Lung (tissue), 11 donors: ENCODE measurements at regions not wholly inside any gene's neighbourhood (a gene's known extent, or its start where the extent isn't known, plus 50 kb on each side); places are given as distances from the start of the nearest gene placed in this dataset.
A peak's percentile ranks its signal among the peaks of the same experiment; 100 is the strongest.

Experiments used
- ATAC-seq: fragments of 200-7000 bp; cut with Tn5 transposase; one replicate; pipeline ENCODE4 v1.9.1; 2020; ENCODE audit warnings: moderate number of reproducible peaks; ENCODE audit not compliant: insufficient read depth, low FRiP score
- DNase-seq, 3 donors: peaks; one replicate each; pipeline ENCODE4 v3.0.0-alpha.2; 2013 to 2017
- H3K27ac ChIP-seq, 2 donors: one replicate each; pipeline ENCODE4 v1.5.1; 2013; ENCODE audit warnings: mild to moderate bottlenecking in 2 of 2, moderate library complexity in 2 of 2, control low read depth in 1 of 2, inconsistent platforms in 1 of 2, low read depth in 1 of 2, low read length in 1 of 2
- H3K27me3 ChIP-seq, 3 donors: one replicate each; pipeline ENCODE4 v1.5.1; 2013; ENCODE audit warnings: low read length in 2 of 3; ENCODE audit not compliant: control insufficient read depth in 3 of 3, insufficient read depth in 3 of 3
- H3K36me3 ChIP-seq, 4 donors: one replicate each; pipeline ENCODE4 v1.5.1; 2013; ENCODE audit warnings: low read length in 4 of 4, mild to moderate bottlenecking in 1 of 4, moderate library complexity in 1 of 4; ENCODE audit not compliant: control insufficient read depth in 4 of 4, insufficient read depth in 4 of 4
- H3K4me1 ChIP-seq, 5 donors: one replicate each; pipeline ENCODE4 v1.5.1; 2013; ENCODE audit warnings: low read length in 5 of 5, mild to moderate bottlenecking in 2 of 5, moderate library complexity in 1 of 5; ENCODE audit not compliant: control insufficient read depth in 5 of 5, insufficient read depth in 5 of 5
- H3K4me3 ChIP-seq: one replicate; pipeline ENCODE4 v1.5.1; 2013; ENCODE audit warnings: mild to moderate bottlenecking, control low read depth, moderate library complexity
- H3K9ac ChIP-seq, 2 donors: one replicate each; pipeline ENCODE4 v1.5.1; 2013; ENCODE audit warnings: low read length in 2 of 2, control low read depth in 1 of 2; ENCODE audit not compliant: insufficient read depth in 1 of 2
- H3K9me3 ChIP-seq, 4 donors: one replicate each; pipeline ENCODE4 v1.5.1; 2013; ENCODE audit warnings: low read length in 3 of 4, mild to moderate bottlenecking in 1 of 4, moderate library complexity in 1 of 4; ENCODE audit not compliant: control insufficient read depth in 4 of 4, insufficient read depth in 3 of 4
- CTCF ChIP-seq: IDR thresholded peaks from 2 replicates; pipeline ENCODE4 v1.5.1; 2012; ENCODE audit warnings: mild to moderate bottlenecking; ENCODE audit errors: control extremely low read depth, extremely low read depth
- WGBS, 2 donors: extraction: QIAGEN DNeasy Blood & Tissue Kit; methylation state at CpG; one replicate each; pipeline ENCODE4 v1.1.7; 2013; 5-methylcytosine and 5-hydroxymethylcytosine counted together
- donor health status: control.
- donor health status: control.
- donor health status: Bipolar disorder and iron deficiency.
- donor health status: healthy.
- donor health status: DM: yes; HTN: yes; CAD: no.

GRCh38 chr20:57090590-57091560 lies 175.6 kb downstream of the BMP7 start:
- Histone ChIP-seq H3K27me3 (no peaks in the 10 kb centered on the region), H3K4me3 (no peak overlapping the region), H3K9me3 (peaks cover 0 to 4% (median 1%) of the 10 kb centered on the region in 4 donors), H3K27ac (no peak overlapping the region), H3K36me3 (no peaks in the 10 kb centered on the region), H3K9ac (no peak overlapping the region), H3K4me1 (no peaks in the 10 kb centered on the region)
- no peak for TF ChIP-seq CTCF
- 81 to 90% methylated on average over 23 to 25 of the region's 25 CpGs for WGBS, 2 donors
- DNase-seq (no peak), ATAC-seq (no peak)

GRCh38 chr20:57091748-57092111 lies 174.7 kb downstream of the BMP7 start:
- no peaks in the 10 kb centered on the region for H3K4me1 ChIP-seq
- TF ChIP-seq CTCF, result no peak
- no peaks in the 10 kb centered on the region for H3K27me3 ChIP-seq
- DNase-seq (no peak), ATAC-seq (no peak)
- no peak overlapping the region for H3K9ac ChIP-seq
- H3K36me3 ChIP-seq, result no peaks in the 10 kb centered on the region
- H3K4me3 ChIP-seq, result no peak overlapping the region
- no peak overlapping the region for H3K27ac ChIP-seq
- 65 to 70% methylated on average over 13 of the region's 13 CpGs for WGBS, 2 donors
- peaks cover 0 to 4% (median 1%) of the 10 kb centered on the region in 4 donors for H3K9me3 ChIP-seq

- peak; percentile 47 to 73 (median 70) for DNase-seq
- H3K4me1 ChIP-seq, result no peaks in the 10 kb centered on the region
- peak; percentile 63 for ATAC-seq
- no peak overlapping the region for H3K9ac ChIP-seq
- H3K27ac ChIP-seq, result no peak overlapping the region
- TF ChIP-seq CTCF, result peak; percentile 35
- no peaks in the 10 kb centered on the region for H3K36me3 ChIP-seq
- H3K4me3 ChIP-seq, result no peak overlapping the region
- H3K9me3 ChIP-seq, result peaks cover 0 to 3% (median under 1%) of the 10 kb centered on the region in 4 donors
- 22 to 25% methylated on average over 34 of the region's 34 CpGs for WGBS, 2 donors
- H3K27me3 ChIP-seq, result no peaks in the 10 kb centered on the region
These were observed 174.1 kb downstream of the BMP7 start for GRCh38 chr20:57092112-57092899.
